GM12891 (cell line): ENCODE measurements at regions not wholly inside any gene's neighbourhood (a gene's known extent, or its start where the extent isn't known, plus 50 kb on each side); places are given as distances from the start of the nearest gene placed in this dataset.

ENCODE experiments used
- PAX5 ChIP-seq: IDR thresholded peaks from 2 replicates; pipeline ENCODE4 v1.6.1; 2011; ENCODE audit warnings: low read length, moderate library complexity, mild to moderate bottlenecking; ENCODE audit not compliant: insufficient read depth, severe bottlenecking
- POLR2A ChIP-seq: IDR thresholded peaks from 2 replicates; pipeline ENCODE4 v1.6.1; 2011; ENCODE audit warnings: low read depth, low read length, control low read depth
- POLR2AphosphoS5 ChIP-seq: IDR thresholded peaks from 2 replicates; pipeline ENCODE4 v1.6.1; 2011; ENCODE audit warnings: low read depth, low read length, control low read depth
- POU2F2 ChIP-seq: IDR thresholded peaks from 2 replicates; pipeline ENCODE4 v1.6.1; 2011; ENCODE audit warnings: low read depth, mild to moderate bottlenecking, control low read depth, low read length, moderate library complexity
- SPI1 ChIP-seq: IDR thresholded peaks from 2 replicates; pipeline ENCODE4 v1.6.1; 2011; ENCODE audit warnings: low read depth, low read length, control low read depth
- TAF1 ChIP-seq: IDR thresholded peaks from 2 replicates; pipeline ENCODE4 v1.6.1; 2011; ENCODE audit warnings: low read depth, low read length, control low read depth

DNA sequence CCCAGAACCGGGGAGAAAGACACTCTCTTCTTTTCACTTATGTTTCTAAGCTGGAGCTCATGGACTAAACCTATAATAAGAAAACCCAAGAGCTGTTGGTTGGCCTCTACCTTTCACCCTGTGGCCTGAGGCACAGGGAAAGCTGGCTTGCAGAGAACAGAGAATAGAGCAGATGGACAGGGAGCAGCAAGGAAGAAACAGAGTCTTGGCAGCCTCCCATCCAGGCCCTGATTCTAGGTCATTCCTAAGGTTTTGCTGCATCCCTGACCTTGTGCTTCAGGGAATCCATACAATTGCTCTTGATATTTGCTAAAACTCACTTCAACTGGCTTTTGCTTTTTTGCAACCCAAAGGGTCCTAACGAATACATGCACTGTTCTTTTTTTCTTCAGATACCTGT, 87.8 kb downstream of the SMIM20 start:
- TF ChIP-seq POLR2A (no peak), PAX5 (no peak), POU2F2 (no peak), TAF1 (no peak), POLR2AphosphoS5 (no peak), SPI1 (no peak)
